Loucy (cell line): ENCODE measurements at regions not wholly inside any gene's neighbourhood (a gene's known extent, or its start where the extent isn't known, plus 50 kb on each side); places are given as distances from the start of the nearest gene placed in this dataset.

Experiments
- EZH2phosphoT487 ChIP-seq: fragments of 200-600 bp; IDR thresholded peaks from 2 replicates; pipeline ENCODE4 v1.6.1; 2018; ENCODE audit warnings: antibody characterized with exemption, mild to moderate bottlenecking, moderate library complexity, borderline replicate concordance
- TF ChIP-seq, protein P1 (sequence below): fragments of 200-600 bp; sonication (generic); conservative IDR thresholded peaks from 2 replicates; pipeline ENCODE4 v1.5.1; 2014; ENCODE audit warnings: mild to moderate bottlenecking, antibody characterized with exemption, low read length

DNA sequence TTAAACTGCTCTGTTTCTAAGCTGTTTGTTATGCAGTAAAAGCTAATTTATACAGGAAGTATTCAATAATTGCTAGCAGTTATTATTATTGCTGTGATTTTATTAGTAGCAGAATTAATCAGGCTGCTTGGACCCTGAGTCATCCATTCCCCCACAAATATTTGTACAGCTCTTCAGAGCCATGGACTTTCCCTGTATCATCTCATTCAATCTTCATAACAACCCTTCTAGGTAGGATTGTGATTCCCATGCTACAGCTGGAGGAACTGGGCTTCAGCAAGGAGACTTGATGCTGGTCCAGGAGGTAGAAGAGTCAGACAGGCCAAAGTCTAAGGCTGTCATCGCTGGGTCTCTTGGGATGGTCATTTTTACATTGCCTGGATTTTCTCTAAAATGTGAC, 208.3 kb downstream of the C16orf95 start:
- TF ChIP-seq, protein P1, sequence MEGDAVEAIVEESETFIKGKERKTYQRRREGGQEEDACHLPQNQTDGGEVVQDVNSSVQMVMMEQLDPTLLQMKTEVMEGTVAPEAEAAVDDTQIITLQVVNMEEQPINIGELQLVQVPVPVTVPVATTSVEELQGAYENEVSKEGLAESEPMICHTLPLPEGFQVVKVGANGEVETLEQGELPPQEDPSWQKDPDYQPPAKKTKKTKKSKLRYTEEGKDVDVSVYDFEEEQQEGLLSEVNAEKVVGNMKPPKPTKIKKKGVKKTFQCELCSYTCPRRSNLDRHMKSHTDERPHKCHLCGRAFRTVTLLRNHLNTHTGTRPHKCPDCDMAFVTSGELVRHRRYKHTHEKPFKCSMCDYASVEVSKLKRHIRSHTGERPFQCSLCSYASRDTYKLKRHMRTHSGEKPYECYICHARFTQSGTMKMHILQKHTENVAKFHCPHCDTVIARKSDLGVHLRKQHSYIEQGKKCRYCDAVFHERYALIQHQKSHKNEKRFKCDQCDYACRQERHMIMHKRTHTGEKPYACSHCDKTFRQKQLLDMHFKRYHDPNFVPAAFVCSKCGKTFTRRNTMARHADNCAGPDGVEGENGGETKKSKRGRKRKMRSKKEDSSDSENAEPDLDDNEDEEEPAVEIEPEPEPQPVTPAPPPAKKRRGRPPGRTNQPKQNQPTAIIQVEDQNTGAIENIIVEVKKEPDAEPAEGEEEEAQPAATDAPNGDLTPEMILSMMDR: no peak
- no peak for TF ChIP-seq EZH2phosphoT487
